ENCODE measurements at regions not wholly inside any gene's neighbourhood (a gene's known extent, or its start where the extent isn't known, plus 50 kb on each side); places are given as distances from the start of the nearest gene placed in this dataset.
"Not testable (repeated sequence)": the region's sequence is repeated elsewhere in the genome, so short reads cannot be mapped to it uniquely, and the experiment has no call there.

DNA sequence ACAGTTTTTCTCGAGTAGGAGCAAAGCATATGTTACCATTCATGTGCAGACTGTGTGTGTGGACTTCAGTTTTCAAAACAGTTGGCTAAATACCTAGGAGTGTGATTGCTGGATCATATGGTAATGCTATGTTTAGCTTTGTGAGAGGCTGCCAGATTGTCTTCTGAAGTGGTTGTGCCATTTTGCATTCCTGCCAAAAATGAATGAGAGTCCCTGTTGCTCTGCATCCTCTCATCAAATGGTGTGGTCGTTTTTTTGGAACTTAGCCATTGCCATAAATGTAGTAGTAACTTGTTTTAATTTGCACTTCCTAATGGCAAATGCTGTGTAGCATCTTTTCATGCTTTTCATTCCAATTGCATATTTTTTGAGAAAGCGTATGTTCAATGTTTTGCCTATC lies 77.2 kb upstream of the NDN start:
- no peak for DNase-seq (ENCODE audit: unreplicated experiment)
- Mint-ChIP-seq H3K27me3 (ENCODE audit: insufficient read depth, unreplicated experiment) (no peaks in the 10 kb centered on the region), H3K4me3 (ENCODE audit: unreplicated experiment) (no peak overlapping the region), H3K9me3 (ENCODE audit: unreplicated experiment) (peaks cover 39% of the 10 kb centered on the region), H3K36me3 (ENCODE audit: insufficient read depth, unreplicated experiment) (no peaks in the 10 kb centered on the region), H3K27ac (ENCODE audit: low read depth, unreplicated experiment) (no peak overlapping the region), H3K4me1 (ENCODE audit: insufficient read depth, unreplicated experiment) (no peaks in the 10 kb centered on the region)
- no peak for TF ChIP-seq CTCF (IDR thresholded peaks at IDR 0.05; ENCODE audit: unreplicated experiment)
- CTCF ChIA-PET: no interaction called here
- intact Hi-C loops (cut with micrococcal nuclease): no loop called here
- POLR2A ChIA-PET: no interaction called here
- no TSS peak for BruUV-seq (replicated peaks)

DNA sequence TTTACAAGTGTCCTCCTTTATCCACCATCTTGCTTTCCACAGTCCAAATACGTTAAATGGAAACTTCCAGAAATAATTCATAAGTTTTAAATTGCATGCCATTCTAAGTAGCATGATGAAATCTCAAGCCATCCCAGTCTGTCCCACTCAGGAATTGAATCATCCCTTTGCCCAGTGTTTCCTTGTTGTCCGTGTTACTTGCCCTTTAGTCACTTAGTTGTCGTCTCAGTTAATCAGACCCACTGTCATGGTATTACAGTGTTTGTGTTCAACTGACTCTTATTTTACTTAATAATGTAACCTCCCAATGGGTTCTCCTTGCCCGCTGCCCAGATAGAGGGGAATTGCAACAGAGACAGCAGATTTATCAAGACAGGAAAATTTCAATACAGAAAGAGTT lies 77.6 kb upstream of the NDN start:
- no TSS peak for BruUV-seq (replicated peaks)
- CTCF ChIA-PET: no interaction called here
- no peak for DNase-seq (ENCODE audit: unreplicated experiment)
- Mint-ChIP-seq H3K36me3 (ENCODE audit: insufficient read depth, unreplicated experiment) (no peaks in the 10 kb centered on the region), H3K4me1 (ENCODE audit: insufficient read depth, unreplicated experiment) (no peaks in the 10 kb centered on the region), H3K4me3 (ENCODE audit: unreplicated experiment) (no peak overlapping the region), H3K27me3 (ENCODE audit: insufficient read depth, unreplicated experiment) (no peaks in the 10 kb centered on the region), H3K27ac (ENCODE audit: low read depth, unreplicated experiment) (no peak overlapping the region), H3K9me3 (ENCODE audit: unreplicated experiment) (peaks cover 37% of the 10 kb centered on the region)
- intact Hi-C loops (cut with micrococcal nuclease): no loop called here
- no peak for TF ChIP-seq CTCF (IDR thresholded peaks at IDR 0.05; ENCODE audit: unreplicated experiment)
- POLR2A ChIA-PET: no interaction called here

DNA sequence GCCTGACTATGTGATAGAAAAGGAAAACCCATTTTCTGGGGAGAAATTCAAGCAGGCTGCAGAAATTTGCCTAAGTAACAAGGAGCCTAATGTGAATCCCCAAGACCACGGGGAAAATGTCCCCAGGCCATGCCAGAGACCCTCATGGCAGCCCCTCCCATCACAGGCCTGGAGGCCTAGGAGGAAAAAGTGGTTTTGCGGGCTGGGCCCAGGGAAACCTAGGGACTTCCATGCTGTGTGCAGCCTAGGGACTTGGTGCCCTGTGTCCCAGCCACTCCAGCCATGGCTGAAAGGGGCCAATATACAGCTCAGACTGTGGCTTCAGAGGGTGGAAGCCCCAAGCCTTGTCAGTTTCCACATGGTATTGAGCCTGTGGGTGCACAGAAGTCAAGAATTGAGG lies 79.7 kb upstream of the NDN start:
- H3K4me3 Mint-ChIP-seq (ENCODE audit: unreplicated experiment); intact Hi-C loops (cut with micrococcal nuclease); CTCF ChIA-PET; H3K27me3 Mint-ChIP-seq (ENCODE audit: insufficient read depth, unreplicated experiment); H3K36me3 Mint-ChIP-seq (ENCODE audit: insufficient read depth, unreplicated experiment); POLR2A ChIA-PET; DNase-seq (ENCODE audit: unreplicated experiment); BruUV-seq (replicated peaks); H3K27ac Mint-ChIP-seq (ENCODE audit: low read depth, unreplicated experiment); H3K4me1 Mint-ChIP-seq (ENCODE audit: insufficient read depth, unreplicated experiment): not testable (repeated sequence)
- H3K9me3 Mint-ChIP-seq (ENCODE audit: unreplicated experiment): peaks cover 36% of the 10 kb centered on the region

DNA sequence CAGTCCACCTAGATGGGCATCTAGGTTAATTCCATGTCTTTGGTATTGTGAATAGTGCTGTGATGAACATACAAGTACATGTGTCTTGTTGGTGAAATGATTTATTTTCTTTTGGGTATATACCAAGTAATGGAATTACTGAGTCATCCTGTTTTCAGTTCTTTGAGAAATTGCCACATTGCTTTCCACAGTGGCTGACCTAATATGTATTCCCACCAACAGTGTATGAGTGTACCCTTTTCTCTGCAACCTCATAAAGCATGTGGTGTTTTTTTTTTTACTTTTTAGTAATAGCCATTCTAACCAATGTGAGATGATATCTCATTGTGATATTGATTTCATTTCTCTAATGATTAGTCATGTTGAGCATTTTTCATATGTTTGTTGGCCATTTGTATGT lies 86.0 kb upstream of the NDN start:
- intact Hi-C loops (cut with micrococcal nuclease): no loop called here
- H3K9me3 Mint-ChIP-seq (ENCODE audit: unreplicated experiment): peaks cover 40% of the 10 kb centered on the region
- H3K4me1 Mint-ChIP-seq (ENCODE audit: insufficient read depth, unreplicated experiment): no peaks in the 10 kb centered on the region
- no peak for DNase-seq (ENCODE audit: unreplicated experiment)
- CTCF ChIA-PET: no interaction called here
- H3K36me3 Mint-ChIP-seq (ENCODE audit: insufficient read depth, unreplicated experiment): no peaks in the 10 kb centered on the region
- TF ChIP-seq CTCF (IDR thresholded peaks at IDR 0.05; ENCODE audit: unreplicated experiment): no peak
- no TSS peak for BruUV-seq (replicated peaks)
- no peak overlapping the region for H3K27ac Mint-ChIP-seq (ENCODE audit: low read depth, unreplicated experiment)
- POLR2A ChIA-PET: interaction anchor here (0.7 kb wide), 1 partner anchor 154 kb away, joined by 3 read pairs; no protein-coding TSS in a partner anchor
- H3K4me3 Mint-ChIP-seq (ENCODE audit: unreplicated experiment): no peak overlapping the region
- no peaks in the 10 kb centered on the region for H3K27me3 Mint-ChIP-seq (ENCODE audit: insufficient read depth, unreplicated experiment)
